HG03196 (cell line): ENCODE measurements at regions not wholly inside any gene's neighbourhood (a gene's known extent, or its start where the extent isn't known, plus 50 kb on each side); places are given as distances from the start of the nearest gene placed in this dataset.
"Not testable (repeated sequence)": the region's sequence is repeated elsewhere in the genome, so short reads cannot be mapped to it uniquely, and the experiment has no call there.

Experiments
- ATAC-seq: cut with Tn5 transposase; IDR thresholded peaks from one replicate; pipeline ENCODE4 v1.9.1; 2021; ENCODE audit not compliant: unreplicated experiment

- no peak for ATAC-seq
Observed at GRCh38 chr12:76653342-76653741, 93.8 kb upstream of the OSBPL8 start.

GRCh38 chr12:76664731-76665130, 99.2 kb upstream of the ZDHHC17 start:
- no peak for ATAC-seq

GRCh38 chr12:76666290-76666835, 97.6 kb upstream of the ZDHHC17 start:
- no peak for ATAC-seq

- no peak for ATAC-seq
Observed at GRCh38 chr12:76669981-76670380, 93.9 kb upstream of the ZDHHC17 start.

- no peak for ATAC-seq
Observed at GRCh38 chr12:76670776-76671175, 93.1 kb upstream of the ZDHHC17 start.

- ATAC-seq: no peak
Observed at GRCh38 chr12:76674669-76675315, 89.1 kb upstream of the ZDHHC17 start.

- not testable (repeated sequence) for ATAC-seq
Observed at GRCh38 chr12:76676261-76676660, 87.7 kb upstream of the ZDHHC17 start.

GRCh38 chr12:76678992-76679391, 84.9 kb upstream of the ZDHHC17 start:
- ATAC-seq: no peak

- ATAC-seq: no peak
Observed at GRCh38 chr12:76679778-76680177, 84.1 kb upstream of the ZDHHC17 start.

- no peak for ATAC-seq
Observed at GRCh38 chr12:76680940-76681339, 83.0 kb upstream of the ZDHHC17 start.

GRCh38 chr12:76685246-76685678, 78.7 kb upstream of the ZDHHC17 start:
- no peak for ATAC-seq

- ATAC-seq: no peak
Observed at GRCh38 chr12:76687981-76688380, 75.9 kb upstream of the ZDHHC17 start.

GRCh38 chr12:76688631-76689030, 75.3 kb upstream of the ZDHHC17 start:
- no peak for ATAC-seq

- no peak for ATAC-seq
Observed at GRCh38 chr12:76690921-76691700, 72.8 kb upstream of the ZDHHC17 start.

GRCh38 chr12:76692846-76693245, 71.1 kb upstream of the ZDHHC17 start:
- no peak for ATAC-seq

GRCh38 chr12:76694369-76694768, 69.5 kb upstream of the ZDHHC17 start:
- ATAC-seq: no peak

- ATAC-seq: no peak
Observed at GRCh38 chr12:76696186-76696585, 67.7 kb upstream of the ZDHHC17 start.

- ATAC-seq: no peak
Observed at GRCh38 chr12:76697849-76698248, 66.1 kb upstream of the ZDHHC17 start.

- ATAC-seq: no peak
Observed at GRCh38 chr12:76698316-76698715, 65.6 kb upstream of the ZDHHC17 start.

- ATAC-seq: no peak
Observed at GRCh38 chr12:76698966-76699365, 64.9 kb upstream of the ZDHHC17 start.

- no peak for ATAC-seq
Observed at GRCh38 chr12:76701690-76702089, 62.2 kb upstream of the ZDHHC17 start.

GRCh38 chr12:76702946-76703345, 61.0 kb upstream of the ZDHHC17 start:
- ATAC-seq: no peak
